Vagina (tissue), 2 donors: ENCODE measurements at regions not wholly inside any gene's neighbourhood (a gene's known extent, or its start where the extent isn't known, plus 50 kb on each side); places are given as distances from the start of the nearest gene placed in this dataset.
A peak's percentile ranks its signal among the peaks of the same experiment; 100 is the strongest.

Experiments
- DNase-seq, 2 donors: peaks; one replicate each; pipeline ENCODE4 v3.0.0-alpha.2; 2017; ENCODE audit errors: extremely low spot score in 2 of 2
- H3K27ac ChIP-seq: fragments of 200-600 bp; sonication (generic); one replicate; pipeline ENCODE4 v1.5.1; 2019
- H3K27me3 ChIP-seq: fragments of 200-600 bp; sonication (generic); one replicate; pipeline ENCODE4 v1.5.1; 2019
- H3K36me3 ChIP-seq, 2 donors: fragments of 200-600 bp; sonication (generic); one replicate each; pipeline ENCODE4 v1.5.1; 2017 to 2019
- H3K4me1 ChIP-seq: fragments of 200-600 bp; sonication (generic); one replicate; pipeline ENCODE4 v1.5.1; 2019
- H3K4me3 ChIP-seq, 2 donors: fragments of 200-600 bp; sonication (generic); 1 replicate in 1 of 2; 2 replicates in 1 of 2; pipeline ENCODE4 v1.5.1; 2016 to 2019
- H3K9me3 ChIP-seq: fragments of 200-600 bp; sonication (generic); one replicate; pipeline ENCODE4 v1.5.1; 2019
- CTCF ChIP-seq, 3 experiments: fragments of 450-650 bp in 2 of 3; fragments of 200-600 bp in 1 of 3; sonication (generic) in 1 of 3; IDR thresholded peaks; one replicate each; pipeline ENCODE4 v1.5.1; 2017 to 2019; ENCODE audit warnings: antibody characterized with exemption in 3 of 3, mild to moderate bottlenecking in 2 of 3, moderate library complexity in 2 of 3
- POLR2A ChIP-seq, 2 donors: fragments of 450-650 bp; IDR thresholded peaks; one replicate each; pipeline ENCODE4 v1.6.1; 2017; ENCODE audit warnings: antibody characterized with exemption in 2 of 2, mild to moderate bottlenecking in 2 of 2, moderate library complexity in 2 of 2
- POLR2AphosphoS5 ChIP-seq, 2 donors: sonication (generic); formaldehyde crosslinking; IDR thresholded peaks; one replicate each; pipeline ENCODE4 v1.9.0; 2017; ENCODE audit warnings: antibody characterized with exemption in 2 of 2, mild to moderate bottlenecking in 2 of 2, low read depth in 1 of 2; ENCODE audit not compliant: insufficient read depth in 1 of 2
- intact Hi-C: fragments of 100-400 bp; cut with DNase I; formaldehyde crosslinking; loops from one replicate; pipeline ENCODE4 v1.15.1; 2023

DNA sequence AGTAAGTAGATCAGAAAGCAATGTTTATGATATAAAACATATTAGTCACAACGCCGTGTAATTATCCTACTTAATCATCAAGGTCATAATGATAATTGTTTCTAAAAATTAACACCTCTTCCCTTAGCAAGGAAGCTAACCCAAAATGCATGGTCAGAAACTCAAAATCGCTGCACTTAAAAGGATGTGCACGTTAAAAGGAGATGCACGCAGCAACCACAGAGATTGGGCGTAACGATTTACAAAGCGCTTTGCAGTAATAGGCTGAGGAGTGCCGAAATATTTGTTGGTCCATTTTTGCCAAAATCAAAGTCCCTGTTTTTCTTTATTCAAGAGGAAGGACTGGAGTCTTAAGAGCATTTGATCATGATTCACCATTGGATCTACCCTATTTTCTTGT is 1077.2 kb downstream of the VRK1 start:
- H3K4me3 ChIP-seq = no peak overlapping the region

GRCh38 chr14:97878206-97878605 is 1081.0 kb downstream of the VRK1 start:
- TF ChIP-seq POLR2A (IDR thresholded peaks at IDR 0.05) (no peak), CTCF (IDR thresholded peaks at IDR 0.05) (no peak), POLR2AphosphoS5 (IDR thresholded peaks at IDR 0.05; ENCODE audit: insufficient read depth in 1 of 2, low read depth in 1 of 2) (no peak)
- peaks cover 16% of the 10 kb centered on the region for H3K4me1 ChIP-seq
- H3K9me3 ChIP-seq = no peaks in the 10 kb centered on the region
- no peak overlapping the region for H3K4me3 ChIP-seq
- no peaks in the 10 kb centered on the region for H3K27me3 ChIP-seq
- H3K27ac ChIP-seq = peak overlapping the region; percentile 24
- no peak for DNase-seq
- H3K36me3 ChIP-seq = no peaks in the 10 kb centered on the region
- intact Hi-C loops = no loop called here

More for the DNA sequence above, 1077.2 kb downstream of the VRK1 start:
- H3K36me3 ChIP-seq = no peaks in the 10 kb centered on the region
- H3K9me3 ChIP-seq = no peaks in the 10 kb centered on the region
- no peaks in the 10 kb centered on the region for H3K27me3 ChIP-seq
- H3K4me1 ChIP-seq = peaks cover 16% of the 10 kb centered on the region
- intact Hi-C loops = no loop called here
- TF ChIP-seq CTCF (IDR thresholded peaks at IDR 0.05) (no peak), POLR2AphosphoS5 (IDR thresholded peaks at IDR 0.05; ENCODE audit: insufficient read depth in 1 of 2, low read depth in 1 of 2) (no peak), POLR2A (IDR thresholded peaks at IDR 0.05) (no peak)
- no peak overlapping the region for H3K27ac ChIP-seq
- no peak for DNase-seq

DNA sequence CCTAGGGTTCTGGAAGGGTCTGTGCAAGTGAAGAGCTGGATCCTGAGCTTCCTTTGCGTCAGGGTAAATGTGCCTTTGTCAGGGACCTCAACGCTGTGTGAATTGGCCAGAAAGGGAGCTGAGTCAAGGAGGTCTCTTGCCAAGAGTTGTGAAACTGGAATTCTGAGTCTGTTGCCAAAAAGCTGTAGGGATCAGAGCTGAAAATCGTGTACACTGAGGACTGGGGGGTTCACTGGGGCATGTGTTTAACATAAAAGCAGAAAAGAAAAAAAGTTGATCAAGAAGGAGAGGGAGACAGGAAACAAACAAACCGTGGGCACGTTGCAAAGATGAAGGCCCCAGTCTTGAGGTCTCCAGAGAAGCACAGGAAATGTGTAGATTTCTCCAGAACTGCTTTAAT is 1081.5 kb downstream of the VRK1 start:
- intact Hi-C loops = no loop called here
- no peak for DNase-seq
- H3K27ac ChIP-seq = peak overlapping the region; percentile 24
- H3K9me3 ChIP-seq = no peaks in the 10 kb centered on the region
- no peak overlapping the region for H3K4me3 ChIP-seq
- no peaks in the 10 kb centered on the region for H3K36me3 ChIP-seq
- peaks cover 16% of the 10 kb centered on the region for H3K4me1 ChIP-seq
- TF ChIP-seq CTCF (IDR thresholded peaks at IDR 0.05) = no peak
- TF ChIP-seq POLR2AphosphoS5 (IDR thresholded peaks at IDR 0.05; ENCODE audit: insufficient read depth in 1 of 2, low read depth in 1 of 2) = peak in 1 of 2 donors; percentile 10
- H3K27me3 ChIP-seq = no peaks in the 10 kb centered on the region

GRCh38 chr14:97887690-97888089 is 1090.5 kb downstream of the VRK1 start:
- Histone ChIP-seq H3K9me3 (no peaks in the 10 kb centered on the region), H3K27ac (no peak overlapping the region), H3K4me1 (no peaks in the 10 kb centered on the region), H3K27me3 (no peaks in the 10 kb centered on the region), H3K36me3 (no peaks in the 10 kb centered on the region), H3K4me3 (no peak overlapping the region)
- intact Hi-C loops = no loop called here
- no peak for TF ChIP-seq POLR2AphosphoS5 (IDR thresholded peaks at IDR 0.05; ENCODE audit: insufficient read depth in 1 of 2, low read depth in 1 of 2)
- TF ChIP-seq CTCF (IDR thresholded peaks at IDR 0.05) = no peak
- TF ChIP-seq POLR2A (IDR thresholded peaks at IDR 0.05) = no peak
- peak in 1 of 2 donors; percentile 46 for DNase-seq

DNA sequence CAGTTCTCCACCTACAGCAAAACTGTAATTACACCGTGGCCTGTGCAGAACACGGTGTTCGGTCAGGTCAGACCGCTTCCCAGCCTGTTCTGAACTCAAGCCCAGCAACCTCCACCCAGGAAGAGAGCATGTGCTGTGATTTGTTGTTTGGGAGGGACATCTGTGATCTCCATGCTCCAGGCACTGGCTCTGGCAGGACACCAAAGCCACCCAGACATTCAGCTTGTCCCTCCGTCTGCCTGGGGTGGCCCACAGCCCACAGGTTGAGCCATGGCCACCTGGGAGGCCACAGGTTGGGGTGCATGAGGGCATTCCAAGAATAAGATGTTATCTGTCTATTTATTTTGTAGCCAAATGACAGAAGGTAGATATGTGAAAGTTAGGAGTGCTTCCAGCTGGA is 1091.1 kb downstream of the VRK1 start:
- no peaks in the 10 kb centered on the region for H3K9me3 ChIP-seq
- no peak overlapping the region for H3K4me3 ChIP-seq
- TF ChIP-seq POLR2AphosphoS5 (IDR thresholded peaks at IDR 0.05; ENCODE audit: insufficient read depth in 1 of 2, low read depth in 1 of 2) = no peak
- TF ChIP-seq CTCF (IDR thresholded peaks at IDR 0.05) = no peak
- no peaks in the 10 kb centered on the region for H3K4me1 ChIP-seq
- H3K27ac ChIP-seq = no peak overlapping the region
- intact Hi-C loops = no loop called here
- no peaks in the 10 kb centered on the region for H3K36me3 ChIP-seq
- no peaks in the 10 kb centered on the region for H3K27me3 ChIP-seq
- peak; percentile 22 to 85 for DNase-seq
